ENCODE measurements at regions not wholly inside any gene's neighbourhood (a gene's known extent, or its start where the extent isn't known, plus 50 kb on each side); places are given as distances from the start of the nearest gene placed in this dataset.

DNA sequence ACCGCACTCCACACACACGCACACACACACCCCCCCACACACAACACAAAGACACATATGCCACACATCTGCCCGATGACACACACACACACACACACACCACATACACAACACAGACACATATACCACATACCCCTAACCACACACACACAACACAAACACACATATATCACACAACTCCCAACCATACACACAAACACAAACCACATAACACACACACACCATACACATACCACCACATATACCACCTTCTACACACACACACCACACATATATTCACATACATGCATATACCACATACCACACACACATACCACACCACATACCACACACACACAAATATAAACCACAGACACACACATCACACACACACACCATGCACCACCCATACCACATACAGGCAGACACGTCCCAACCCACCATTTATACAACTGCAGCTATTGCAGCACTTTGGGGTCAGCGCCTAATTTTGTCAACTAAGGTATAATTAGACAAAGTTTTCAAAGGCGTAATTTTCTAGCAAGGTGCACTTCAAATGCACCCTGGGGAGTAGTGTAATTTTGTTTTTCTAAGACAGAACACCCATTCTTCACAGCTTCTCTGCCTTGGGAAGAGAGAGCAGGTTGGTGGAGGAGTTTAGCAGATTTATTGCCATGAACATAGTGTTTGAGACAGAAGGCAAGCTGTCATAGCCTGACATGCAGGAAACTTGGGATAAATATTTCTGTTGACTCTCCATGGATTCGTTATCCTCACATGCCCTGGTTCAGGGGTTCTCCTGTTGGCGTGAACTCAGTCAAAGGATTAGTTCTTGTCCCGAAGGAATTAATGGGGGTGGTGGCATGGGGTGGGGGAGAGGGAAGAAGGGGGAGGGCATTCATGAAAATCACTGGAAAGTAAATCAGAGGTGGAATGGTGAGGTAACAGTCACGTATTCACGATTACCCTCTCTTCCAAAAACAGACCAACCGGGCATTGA, 416.1 kb downstream of the LPIN1 start:
- Histone ChIP-seq H3K27me3 (ENCODE audit: control insufficient read depth, insufficient read depth, low read length) (no peaks in the 10 kb centered on the region), H3K4me3 (ENCODE audit: low read depth in 2 of 2, low read length in 2 of 2) (no peak overlapping the region), H3K27ac (ENCODE audit: low read length) (no peak overlapping the region), H3K9me3 (ENCODE audit: control insufficient read depth, insufficient read depth, low read depth, low read length) (no peaks in the 10 kb centered on the region), H3K36me3 (ENCODE audit: control insufficient read depth, insufficient read depth, low read length) (no peaks in the 10 kb centered on the region), H3K4me1 (ENCODE audit: control insufficient read depth, insufficient read depth, low read length) (no peaks in the 10 kb centered on the region)
- DNase-seq (ENCODE audit: low read depth, low spot score) (no peak), ATAC-seq (no peak)
- ChIA-PET POLR2A (no interaction called here), CTCF (no interaction called here)
- intact Hi-C loops (cut with micrococcal nuclease; ENCODE audit: unreplicated experiment) = no loop called here
- BruUV-seq (replicated peaks) = no TSS peak
- in situ Hi-C loops (cut with HindIII; ENCODE audit: low pct_unique_long_range_greater_than_20kb, low sequenced_read_pairs) = no loop called here
- TF ChIP-seq, protein P1, sequence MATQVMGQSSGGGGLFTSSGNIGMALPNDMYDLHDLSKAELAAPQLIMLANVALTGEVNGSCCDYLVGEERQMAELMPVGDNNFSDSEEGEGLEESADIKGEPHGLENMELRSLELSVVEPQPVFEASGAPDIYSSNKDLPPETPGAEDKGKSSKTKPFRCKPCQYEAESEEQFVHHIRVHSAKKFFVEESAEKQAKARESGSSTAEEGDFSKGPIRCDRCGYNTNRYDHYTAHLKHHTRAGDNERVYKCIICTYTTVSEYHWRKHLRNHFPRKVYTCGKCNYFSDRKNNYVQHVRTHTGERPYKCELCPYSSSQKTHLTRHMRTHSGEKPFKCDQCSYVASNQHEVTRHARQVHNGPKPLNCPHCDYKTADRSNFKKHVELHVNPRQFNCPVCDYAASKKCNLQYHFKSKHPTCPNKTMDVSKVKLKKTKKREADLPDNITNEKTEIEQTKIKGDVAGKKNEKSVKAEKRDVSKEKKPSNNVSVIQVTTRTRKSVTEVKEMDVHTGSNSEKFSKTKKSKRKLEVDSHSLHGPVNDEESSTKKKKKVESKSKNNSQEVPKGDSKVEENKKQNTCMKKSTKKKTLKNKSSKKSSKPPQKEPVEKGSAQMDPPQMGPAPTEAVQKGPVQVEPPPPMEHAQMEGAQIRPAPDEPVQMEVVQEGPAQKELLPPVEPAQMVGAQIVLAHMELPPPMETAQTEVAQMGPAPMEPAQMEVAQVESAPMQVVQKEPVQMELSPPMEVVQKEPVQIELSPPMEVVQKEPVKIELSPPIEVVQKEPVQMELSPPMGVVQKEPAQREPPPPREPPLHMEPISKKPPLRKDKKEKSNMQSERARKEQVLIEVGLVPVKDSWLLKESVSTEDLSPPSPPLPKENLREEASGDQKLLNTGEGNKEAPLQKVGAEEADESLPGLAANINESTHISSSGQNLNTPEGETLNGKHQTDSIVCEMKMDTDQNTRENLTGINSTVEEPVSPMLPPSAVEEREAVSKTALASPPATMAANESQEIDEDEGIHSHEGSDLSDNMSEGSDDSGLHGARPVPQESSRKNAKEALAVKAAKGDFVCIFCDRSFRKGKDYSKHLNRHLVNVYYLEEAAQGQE (IDR thresholded peaks at IDR 0.05; ENCODE audit: insufficient read depth in 1 of 2, low read depth in 2 of 2, low read length in 1 of 2) = no peak
- TF ChIP-seq, protein P2, sequence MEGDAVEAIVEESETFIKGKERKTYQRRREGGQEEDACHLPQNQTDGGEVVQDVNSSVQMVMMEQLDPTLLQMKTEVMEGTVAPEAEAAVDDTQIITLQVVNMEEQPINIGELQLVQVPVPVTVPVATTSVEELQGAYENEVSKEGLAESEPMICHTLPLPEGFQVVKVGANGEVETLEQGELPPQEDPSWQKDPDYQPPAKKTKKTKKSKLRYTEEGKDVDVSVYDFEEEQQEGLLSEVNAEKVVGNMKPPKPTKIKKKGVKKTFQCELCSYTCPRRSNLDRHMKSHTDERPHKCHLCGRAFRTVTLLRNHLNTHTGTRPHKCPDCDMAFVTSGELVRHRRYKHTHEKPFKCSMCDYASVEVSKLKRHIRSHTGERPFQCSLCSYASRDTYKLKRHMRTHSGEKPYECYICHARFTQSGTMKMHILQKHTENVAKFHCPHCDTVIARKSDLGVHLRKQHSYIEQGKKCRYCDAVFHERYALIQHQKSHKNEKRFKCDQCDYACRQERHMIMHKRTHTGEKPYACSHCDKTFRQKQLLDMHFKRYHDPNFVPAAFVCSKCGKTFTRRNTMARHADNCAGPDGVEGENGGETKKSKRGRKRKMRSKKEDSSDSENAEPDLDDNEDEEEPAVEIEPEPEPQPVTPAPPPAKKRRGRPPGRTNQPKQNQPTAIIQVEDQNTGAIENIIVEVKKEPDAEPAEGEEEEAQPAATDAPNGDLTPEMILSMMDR (IDR thresholded peaks at IDR 0.05) = no peak
- TF ChIP-seq TCF7L2 (IDR thresholded peaks at IDR 0.05; ENCODE audit: low read depth, low read length) (no peak), POLR2AphosphoS5 (IDR thresholded peaks at IDR 0.05; ENCODE audit: low read depth, low read length) (no peak), SIN3A (IDR thresholded peaks at IDR 0.05; ENCODE audit: borderline replicate concordance, insufficient read depth, low read depth, low read length) (no peak)

DNA sequence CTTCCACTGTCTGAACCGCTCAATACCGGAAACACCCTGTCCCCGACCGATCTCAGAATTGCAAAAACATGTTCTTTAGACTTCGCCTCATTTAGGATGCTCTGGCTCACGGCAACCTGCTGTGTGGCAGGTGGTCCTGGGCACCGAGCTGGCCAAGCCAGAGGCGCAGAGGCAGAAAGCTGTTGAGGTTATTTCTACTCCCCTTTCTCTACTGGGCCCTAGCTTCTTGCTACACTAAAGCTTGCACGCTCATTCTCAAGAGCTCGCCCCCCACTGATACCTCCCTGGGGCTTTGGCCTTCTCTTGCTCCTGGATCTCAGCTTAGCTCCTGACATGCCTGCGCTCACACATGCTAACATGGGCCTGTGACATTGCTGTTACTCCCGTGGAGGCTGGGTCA, 417.4 kb downstream of the LPIN1 start:
- H3K9me3 ChIP-seq (ENCODE audit: control insufficient read depth, insufficient read depth, low read depth, low read length) = no peaks in the 10 kb centered on the region
- DNase-seq (ENCODE audit: low read depth, low spot score) (no peak), ATAC-seq (no peak)
- in situ Hi-C loops (cut with HindIII; ENCODE audit: low pct_unique_long_range_greater_than_20kb, low sequenced_read_pairs) = no loop called here
- POLR2A ChIA-PET = no interaction called here
- no TSS peak for BruUV-seq (replicated peaks)
- CTCF ChIA-PET = no interaction called here
- H3K27me3 ChIP-seq (ENCODE audit: control insufficient read depth, insufficient read depth, low read length) = no peaks in the 10 kb centered on the region
- no peak for TF ChIP-seq SIN3A (IDR thresholded peaks at IDR 0.05; ENCODE audit: borderline replicate concordance, insufficient read depth, low read depth, low read length)
- intact Hi-C loops (cut with micrococcal nuclease; ENCODE audit: unreplicated experiment) = no loop called here
- no peaks in the 10 kb centered on the region for H3K36me3 ChIP-seq (ENCODE audit: control insufficient read depth, insufficient read depth, low read length)
- no peak overlapping the region; the same call in 1 of the 2 replicates for H3K27ac ChIP-seq (ENCODE audit: low read length)
- no peak overlapping the region for H3K4me3 ChIP-seq (ENCODE audit: low read depth in 2 of 2, low read length in 2 of 2)
- H3K4me1 ChIP-seq (ENCODE audit: control insufficient read depth, insufficient read depth, low read length) = no peaks in the 10 kb centered on the region

DNA sequence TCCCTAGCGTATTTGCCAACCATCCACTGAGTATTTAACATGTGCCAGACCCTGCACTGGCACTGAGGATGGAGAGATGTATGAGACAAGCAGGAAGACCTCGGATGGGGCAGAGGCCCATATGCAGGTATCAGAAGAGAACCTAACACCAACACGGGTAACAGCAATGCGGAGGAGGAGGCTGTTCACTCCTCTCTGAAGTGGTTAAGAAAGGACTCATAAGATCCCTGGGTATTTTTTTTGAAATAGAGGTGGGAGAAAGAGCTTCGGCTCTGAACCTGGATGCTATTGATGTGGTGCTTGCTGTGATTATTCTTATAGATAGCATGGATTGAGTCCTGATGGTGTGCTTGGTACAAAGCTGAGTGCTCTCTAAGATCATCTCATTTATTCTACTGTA, 418.3 kb downstream of the LPIN1 start:
- in situ Hi-C loops (cut with HindIII; ENCODE audit: low pct_unique_long_range_greater_than_20kb, low sequenced_read_pairs) = no loop called here
- no peaks in the 10 kb centered on the region for H3K36me3 ChIP-seq (ENCODE audit: control insufficient read depth, insufficient read depth, low read length)
- no peak for DNase-seq (ENCODE audit: low read depth, low spot score)
- CTCF ChIA-PET = no interaction called here
- no peak for ATAC-seq
- peaks cover 6% of the 10 kb centered on the region; the same call in 1 of the 2 replicates for H3K4me1 ChIP-seq (ENCODE audit: control insufficient read depth, insufficient read depth, low read length)
- H3K4me3 ChIP-seq (ENCODE audit: low read depth in 2 of 2, low read length in 2 of 2) = no peak overlapping the region
- H3K27me3 ChIP-seq (ENCODE audit: control insufficient read depth, insufficient read depth, low read length) = no peaks in the 10 kb centered on the region
- POLR2A ChIA-PET = no interaction called here
- H3K27ac ChIP-seq (ENCODE audit: low read length) = no peak overlapping the region
- TF ChIP-seq, protein P2 (IDR thresholded peaks at IDR 0.05) = no peak
- TF ChIP-seq POLR2AphosphoS5 (IDR thresholded peaks at IDR 0.05; ENCODE audit: low read depth, low read length) (no peak), SIN3A (IDR thresholded peaks at IDR 0.05; ENCODE audit: borderline replicate concordance, insufficient read depth, low read depth, low read length) (no peak), TCF7L2 (IDR thresholded peaks at IDR 0.05; ENCODE audit: low read depth, low read length) (no peak)
- TF ChIP-seq, protein P1 (IDR thresholded peaks at IDR 0.05; ENCODE audit: insufficient read depth in 1 of 2, low read depth in 2 of 2, low read length in 1 of 2) = no peak
- no TSS peak for BruUV-seq (replicated peaks)
- intact Hi-C loops (cut with micrococcal nuclease; ENCODE audit: unreplicated experiment) = no loop called here
- no peaks in the 10 kb centered on the region for H3K9me3 ChIP-seq (ENCODE audit: control insufficient read depth, insufficient read depth, low read depth, low read length)

Data from Panc1 (cell line).